Mammary epithelial cell (primary cell): ENCODE measurements at regions not wholly inside any gene's neighbourhood (a gene's known extent, or its start where the extent isn't known, plus 50 kb on each side); places are given as distances from the start of the nearest gene placed in this dataset.

ENCODE experiments used
- EZH2 ChIP-seq: IDR thresholded peaks from 2 replicates; pipeline ENCODE4 v1.6.1; 2012; ENCODE audit warnings: low read length, inconsistent platforms, borderline replicate concordance
- TF ChIP-seq, protein P1 (sequence below), 2 donors: IDR thresholded peaks in 1 of 2; conservative IDR thresholded peaks in 1 of 2; 2 replicates each; pipeline ENCODE4 v1.5.1; 2011 to 2012; ENCODE audit warnings: inconsistent platforms in 2 of 2, low read length in 2 of 2, mild to moderate bottlenecking in 2 of 2, control low read depth in 1 of 2, low read depth in 1 of 2; ENCODE audit not compliant: insufficient read depth in 1 of 2; ENCODE audit errors: extremely low read depth in 1 of 2

DNA sequence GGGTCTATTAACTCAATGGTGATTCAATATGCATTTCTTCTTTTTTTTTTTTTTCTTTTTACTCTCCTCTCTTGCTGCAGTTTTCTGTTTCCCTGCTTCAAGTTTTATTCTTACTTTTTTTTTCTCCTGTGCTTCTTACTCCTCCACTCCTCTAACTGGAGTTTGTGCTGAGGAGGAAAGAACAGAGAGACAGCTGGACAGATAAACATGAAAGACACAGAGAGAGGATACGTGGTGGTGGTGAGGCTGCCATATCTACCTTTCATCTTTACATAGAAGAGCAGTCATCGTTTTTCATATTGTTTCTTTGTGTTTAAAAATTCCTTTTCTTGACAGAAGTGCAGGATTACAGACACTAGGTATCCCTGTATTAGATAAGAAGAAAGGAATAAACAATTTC lies 262.8 kb downstream of the OTOL1 start:
- TF ChIP-seq, protein P1, sequence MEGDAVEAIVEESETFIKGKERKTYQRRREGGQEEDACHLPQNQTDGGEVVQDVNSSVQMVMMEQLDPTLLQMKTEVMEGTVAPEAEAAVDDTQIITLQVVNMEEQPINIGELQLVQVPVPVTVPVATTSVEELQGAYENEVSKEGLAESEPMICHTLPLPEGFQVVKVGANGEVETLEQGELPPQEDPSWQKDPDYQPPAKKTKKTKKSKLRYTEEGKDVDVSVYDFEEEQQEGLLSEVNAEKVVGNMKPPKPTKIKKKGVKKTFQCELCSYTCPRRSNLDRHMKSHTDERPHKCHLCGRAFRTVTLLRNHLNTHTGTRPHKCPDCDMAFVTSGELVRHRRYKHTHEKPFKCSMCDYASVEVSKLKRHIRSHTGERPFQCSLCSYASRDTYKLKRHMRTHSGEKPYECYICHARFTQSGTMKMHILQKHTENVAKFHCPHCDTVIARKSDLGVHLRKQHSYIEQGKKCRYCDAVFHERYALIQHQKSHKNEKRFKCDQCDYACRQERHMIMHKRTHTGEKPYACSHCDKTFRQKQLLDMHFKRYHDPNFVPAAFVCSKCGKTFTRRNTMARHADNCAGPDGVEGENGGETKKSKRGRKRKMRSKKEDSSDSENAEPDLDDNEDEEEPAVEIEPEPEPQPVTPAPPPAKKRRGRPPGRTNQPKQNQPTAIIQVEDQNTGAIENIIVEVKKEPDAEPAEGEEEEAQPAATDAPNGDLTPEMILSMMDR (conservative IDR thresholded peaks at IDR 0.05 in 1 of 2, IDR thresholded peaks at IDR 0.05 in 1 of 2; ENCODE audit: extremely low read depth in 1 of 2, insufficient read depth in 1 of 2, low read depth in 1 of 2, low read length in 2 of 2) = no peak
- no peak for TF ChIP-seq EZH2
